Stimulated activated CD8-positive, alpha-beta memory T cell treated with anti-CD3 and anti-CD28 coated beads, Interleukin-15, amount 100 ng/mL, for 48 hours (primary cell): ENCODE measurements at regions not wholly inside any gene's neighbourhood (a gene's known extent, or its start where the extent isn't known, plus 50 kb on each side); places are given as distances from the start of the nearest gene placed in this dataset.

Experiments used
- DNase-seq, 2 donors: peaks; one replicate each; pipeline ENCODE4 v3.0.0-alpha.2; 2020; ENCODE audit warnings: low read depth in 2 of 2

DNA sequence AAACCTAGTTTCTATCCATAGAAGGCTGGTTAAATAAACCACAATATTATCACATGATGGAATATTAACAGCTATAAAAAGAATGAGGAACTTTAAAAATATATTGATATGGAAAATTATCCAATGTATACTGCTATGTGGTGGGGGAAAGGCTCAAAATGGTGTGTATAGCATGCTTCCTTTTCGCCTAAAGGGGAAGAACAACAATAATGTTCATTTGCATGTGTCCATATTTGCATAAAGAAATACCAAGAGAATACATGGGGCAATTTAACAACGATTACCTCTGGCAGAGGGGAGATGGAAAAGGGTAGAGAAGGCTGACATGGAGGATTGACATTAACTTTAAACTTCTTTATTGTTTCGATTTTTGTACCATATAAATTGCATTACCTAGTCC is 121.3 kb upstream of the PARP11 start:
- DNase-seq, result no peak

DNA sequence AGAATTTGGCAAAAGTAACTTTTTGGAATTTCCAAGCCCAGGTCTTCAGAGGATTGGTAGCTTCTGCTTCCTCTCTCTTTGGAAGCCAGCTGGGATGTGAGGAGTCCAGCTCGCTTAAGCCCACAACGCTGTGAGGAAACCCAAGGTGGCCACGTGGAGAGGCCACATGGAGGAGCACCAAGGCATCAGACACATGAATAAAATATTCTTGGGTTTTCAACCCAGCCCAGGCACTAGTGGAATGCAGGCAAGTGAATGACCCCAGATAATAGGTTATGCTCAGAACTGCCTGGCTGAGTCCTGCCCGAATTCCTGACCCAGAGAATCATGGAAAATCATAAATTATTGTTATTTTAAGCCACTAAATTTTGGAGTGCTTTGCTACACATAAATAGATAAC is 119.7 kb upstream of the PARP11 start:
- DNase-seq, result no peak

DNA sequence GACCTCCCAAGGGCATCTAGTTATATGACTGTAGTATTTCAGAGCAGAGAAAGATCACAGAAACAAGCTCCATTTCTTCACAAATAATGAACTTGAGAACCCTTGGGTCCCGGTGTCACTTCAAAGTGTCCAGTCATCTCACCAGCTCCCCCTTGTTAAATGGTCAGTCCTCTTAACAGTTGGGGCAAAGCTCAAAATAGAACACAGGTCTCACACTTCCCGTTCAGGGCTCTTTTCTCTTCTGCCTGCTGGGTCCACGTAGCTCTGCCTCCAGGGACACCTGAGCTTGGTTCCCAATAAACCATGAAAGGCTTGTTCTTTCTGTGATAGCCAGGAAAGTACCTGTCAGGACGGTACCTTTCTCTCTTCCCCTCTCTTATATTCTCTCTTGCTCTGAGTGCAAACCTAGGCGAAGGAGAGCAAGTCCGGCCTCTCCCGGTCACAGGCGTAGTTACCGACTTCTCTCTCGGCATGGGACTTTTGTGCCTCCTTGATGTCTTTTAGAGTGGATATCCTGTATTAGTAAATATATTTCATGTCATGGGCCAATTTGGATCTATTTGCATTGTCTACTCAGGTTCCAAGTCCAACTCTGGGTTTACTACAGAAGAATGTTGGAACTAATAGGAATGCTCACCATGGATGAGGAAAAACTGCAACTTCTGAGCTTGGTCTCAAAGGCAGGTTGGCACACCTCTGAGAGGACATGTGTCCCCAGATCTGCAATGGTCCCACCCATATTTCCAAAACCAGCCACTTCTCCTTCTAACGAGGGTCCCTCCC is 118.8 kb upstream of the PARP11 start:
- DNase-seq, result no peak

DNA sequence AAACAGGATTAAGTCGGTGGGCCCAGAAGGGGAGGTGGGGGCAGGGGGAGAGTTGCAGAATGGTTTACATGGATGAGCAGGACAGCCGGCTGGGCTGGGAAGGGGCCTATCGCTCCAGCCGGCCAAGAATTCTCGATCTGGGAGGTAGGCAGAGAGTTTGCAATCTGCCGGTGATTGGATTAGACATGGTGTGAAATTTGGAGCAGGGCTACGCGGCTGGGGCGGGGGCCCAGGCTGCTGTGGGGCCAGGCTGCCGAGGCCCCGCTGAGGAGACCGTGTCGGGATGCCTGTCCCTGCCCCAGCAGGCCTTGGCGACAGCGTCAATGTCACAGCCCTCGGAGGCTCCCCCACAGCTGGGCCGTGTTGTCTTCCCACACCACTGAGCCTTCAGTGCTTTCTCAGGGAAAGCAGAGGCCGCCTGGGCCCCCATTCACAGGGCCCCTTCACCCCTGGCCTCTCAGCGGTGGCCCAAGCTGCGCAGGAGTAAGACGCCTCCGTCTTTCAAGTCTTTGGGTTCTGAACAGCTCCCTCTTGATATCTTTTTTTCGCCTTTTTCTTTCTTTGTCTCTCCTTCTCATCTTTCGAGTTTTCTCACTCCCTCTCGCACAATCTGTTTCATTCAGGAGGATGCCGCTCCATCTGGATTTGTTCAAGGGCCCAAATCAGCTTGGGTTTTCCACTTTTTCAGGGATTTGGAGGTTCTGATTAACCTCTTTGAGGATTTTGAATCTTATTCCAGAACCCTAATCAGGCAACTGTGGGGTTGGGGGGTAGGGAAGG is 117.5 kb upstream of the PARP11 start:
- DNase-seq, result no peak

DNA sequence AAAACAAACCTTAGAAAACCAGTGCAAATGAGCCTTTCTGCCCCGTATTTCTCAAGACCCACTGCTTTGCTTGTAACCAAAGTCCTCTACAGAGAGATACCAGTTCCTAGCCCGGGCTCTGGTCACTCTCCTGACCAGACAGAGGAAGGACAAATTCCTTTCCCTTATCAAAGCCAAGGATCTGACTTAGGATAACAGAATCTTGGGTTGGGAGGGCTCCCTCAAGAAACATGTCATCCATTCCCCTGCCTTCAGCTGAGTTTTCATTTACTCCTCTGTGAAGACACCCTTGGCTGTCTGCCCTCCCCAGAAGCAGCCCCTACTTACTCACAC is 116.0 kb upstream of the PARP11 start:
- no peak for DNase-seq

DNA sequence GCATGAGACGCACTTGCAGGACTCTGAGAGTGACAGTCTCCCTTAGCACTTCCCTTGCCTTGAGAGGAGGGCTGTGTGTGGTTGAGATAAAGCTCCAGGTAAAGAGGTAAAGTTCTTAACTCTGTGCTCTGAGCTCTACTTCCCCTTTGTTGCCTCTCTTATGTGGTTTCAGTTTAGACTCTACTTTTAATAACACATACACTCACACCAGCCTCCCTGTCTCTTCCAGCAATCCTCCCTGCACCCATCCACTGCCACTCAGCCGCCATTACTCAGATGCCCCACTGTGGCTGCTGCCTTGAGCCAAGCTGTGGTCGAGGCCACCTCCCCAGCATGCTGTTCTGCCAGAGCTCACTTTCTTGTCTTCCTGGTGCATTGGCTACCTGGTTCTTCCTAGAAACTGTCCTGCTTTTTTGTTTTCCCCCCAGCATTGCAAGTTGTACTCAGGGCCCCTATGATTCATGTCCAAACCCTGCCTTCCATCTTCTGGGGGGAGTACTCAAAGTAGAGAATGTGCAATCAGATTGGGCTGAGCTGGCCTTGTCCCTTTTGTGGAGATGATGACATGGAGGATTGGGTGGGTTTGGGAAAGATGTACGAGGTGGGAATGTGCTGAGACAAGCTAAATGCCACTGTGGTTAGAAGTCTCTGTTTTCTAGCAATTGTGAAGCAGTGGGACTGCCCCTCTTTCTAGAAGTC is 115.5 kb upstream of the PARP11 start:
- DNase-seq, result no peak

DNA sequence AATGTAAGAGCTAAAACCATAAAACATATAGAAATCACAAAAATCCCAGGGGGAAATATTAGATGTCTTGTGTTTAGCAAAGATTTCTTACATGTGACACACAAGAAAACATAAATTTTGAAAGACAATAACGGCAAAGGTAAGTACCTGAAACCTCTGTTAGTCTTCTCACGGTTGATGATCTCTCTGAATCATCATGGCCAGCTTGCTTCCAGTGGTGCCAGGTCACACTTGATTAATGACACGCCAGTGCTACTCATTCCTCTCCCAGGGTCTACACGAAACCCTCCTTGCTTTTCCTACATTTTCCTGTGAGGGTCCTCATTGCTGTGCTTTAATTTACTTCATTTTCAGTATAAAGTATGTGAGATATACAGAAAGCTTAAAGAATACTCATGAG is 114.4 kb upstream of the PARP11 start:
- DNase-seq, result no peak

DNA sequence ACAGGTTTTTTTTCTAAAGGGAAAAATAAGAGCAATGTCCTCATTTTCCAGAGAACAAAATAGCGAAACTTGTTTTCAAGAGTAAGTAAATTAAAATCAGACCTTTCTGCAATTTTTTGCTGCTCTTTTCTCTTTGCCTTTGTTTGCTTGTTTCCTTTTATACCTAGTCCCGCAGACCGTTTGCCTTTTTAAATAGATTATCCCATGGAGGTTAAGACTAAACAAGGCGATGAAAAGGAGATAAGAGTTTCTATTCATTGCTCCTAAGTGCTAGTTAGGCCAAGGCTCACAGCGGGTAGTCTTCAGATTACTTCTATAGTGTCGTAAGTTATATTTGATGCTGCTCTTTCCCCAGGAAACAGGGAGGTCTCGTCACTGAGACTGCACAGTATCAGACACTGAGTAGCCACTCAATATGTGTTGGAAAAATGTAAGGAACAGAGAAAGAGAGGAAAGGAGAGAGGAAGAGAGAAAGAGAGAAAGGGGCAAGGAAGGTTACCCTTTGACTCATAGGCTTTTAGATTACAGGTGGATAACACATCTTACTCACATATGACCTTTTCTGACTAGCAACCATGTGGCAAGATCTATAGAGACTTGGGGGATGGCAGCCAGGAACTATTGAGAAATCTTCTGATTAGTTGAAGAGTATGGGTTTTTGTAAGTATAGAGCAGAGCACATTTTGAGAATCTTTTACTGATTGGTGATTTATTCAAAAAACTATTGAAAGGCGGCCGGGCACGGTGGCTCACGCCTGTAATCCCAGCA is 107.5 kb upstream of the PARP11 start:
- no peak for DNase-seq

DNA sequence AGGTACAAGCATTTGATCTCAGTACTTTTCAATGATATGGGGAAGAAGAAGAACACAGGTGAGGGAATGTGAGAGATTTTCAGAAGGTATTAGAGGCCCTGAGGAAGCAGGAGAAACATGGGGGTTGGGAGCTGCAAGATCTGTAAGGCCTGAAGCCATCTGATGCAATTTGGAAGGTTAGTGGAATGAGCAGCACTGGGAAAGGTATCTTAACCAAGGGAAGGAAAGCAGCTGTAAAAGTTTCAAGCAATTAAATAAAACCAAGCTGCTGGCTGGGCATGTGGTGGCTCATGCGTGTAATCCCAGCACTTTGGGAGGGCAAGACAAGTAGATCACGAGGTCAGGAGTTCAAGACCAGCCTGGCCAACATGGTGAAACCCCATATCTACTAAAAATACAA is 104.4 kb upstream of the PARP11 start:
- no peak for DNase-seq

DNA sequence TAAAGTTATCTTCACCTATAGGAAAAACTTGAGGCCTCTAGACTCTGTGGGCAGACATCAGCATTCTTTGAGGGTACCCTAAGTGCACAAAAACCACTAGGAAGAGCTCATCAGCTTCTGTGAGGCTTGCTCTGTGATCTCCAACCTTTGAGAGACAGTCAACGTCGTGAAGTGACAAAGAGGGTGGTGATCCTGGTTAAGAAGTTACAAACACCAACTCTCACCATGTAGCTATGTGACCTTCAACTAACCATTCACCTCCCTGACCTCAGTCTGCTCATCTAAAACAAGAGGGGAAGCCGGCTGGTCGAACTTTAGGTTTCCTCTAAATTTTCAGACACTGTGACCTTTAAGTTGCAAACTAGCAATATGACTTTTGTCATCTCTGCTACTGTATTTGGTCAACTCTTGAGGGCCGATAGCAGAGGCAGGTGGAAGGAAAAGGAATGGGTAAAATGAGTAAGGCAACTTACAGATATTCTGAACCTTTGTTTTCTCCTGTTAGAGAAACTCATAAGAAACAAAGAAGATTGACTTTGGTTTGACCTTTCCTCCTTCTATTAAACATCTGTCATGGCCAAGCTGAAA is 103.2 kb upstream of the PARP11 start:
- peak in 1 of 2 donors; percentile 23 for DNase-seq

DNA sequence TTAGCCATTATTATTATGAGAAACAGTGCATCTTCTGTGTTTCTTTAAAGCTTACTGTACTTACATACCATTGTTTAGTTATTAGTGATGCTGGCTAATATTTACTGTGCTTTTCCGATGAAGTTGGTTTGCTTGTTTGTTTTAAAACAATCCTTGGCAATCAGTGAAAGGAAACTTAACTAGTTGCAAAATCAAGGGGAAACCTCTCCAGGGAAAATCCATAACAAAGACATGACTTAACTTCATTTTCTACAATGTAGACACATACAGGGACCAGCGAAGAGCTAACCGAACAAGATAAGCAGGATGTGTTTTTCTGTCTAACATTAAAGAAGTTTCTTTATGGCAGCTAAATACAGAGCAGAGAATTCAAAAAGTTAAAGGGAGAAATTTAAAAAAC is 102.5 kb upstream of the PARP11 start:
- no peak for DNase-seq

DNA sequence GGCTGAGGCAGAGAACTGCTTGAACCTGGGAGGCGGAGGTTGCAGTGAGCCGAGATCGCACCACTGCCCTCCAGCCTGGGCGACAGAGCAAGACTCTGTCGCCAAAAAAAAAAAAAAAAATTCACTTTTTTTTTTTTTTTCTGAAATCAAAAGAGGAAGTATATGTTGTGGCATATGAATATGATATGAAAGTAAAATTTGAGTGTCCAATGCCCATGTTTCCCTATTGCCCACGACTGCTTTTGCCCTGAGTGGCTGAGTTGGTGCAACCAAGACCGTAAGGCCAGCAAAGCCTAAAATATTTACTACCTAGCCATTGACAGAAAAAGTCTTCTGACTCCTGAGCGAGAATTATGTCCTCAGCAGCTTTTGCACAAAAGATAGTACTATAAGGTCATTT is 101.7 kb upstream of the PARP11 start:
- no peak for DNase-seq

DNA sequence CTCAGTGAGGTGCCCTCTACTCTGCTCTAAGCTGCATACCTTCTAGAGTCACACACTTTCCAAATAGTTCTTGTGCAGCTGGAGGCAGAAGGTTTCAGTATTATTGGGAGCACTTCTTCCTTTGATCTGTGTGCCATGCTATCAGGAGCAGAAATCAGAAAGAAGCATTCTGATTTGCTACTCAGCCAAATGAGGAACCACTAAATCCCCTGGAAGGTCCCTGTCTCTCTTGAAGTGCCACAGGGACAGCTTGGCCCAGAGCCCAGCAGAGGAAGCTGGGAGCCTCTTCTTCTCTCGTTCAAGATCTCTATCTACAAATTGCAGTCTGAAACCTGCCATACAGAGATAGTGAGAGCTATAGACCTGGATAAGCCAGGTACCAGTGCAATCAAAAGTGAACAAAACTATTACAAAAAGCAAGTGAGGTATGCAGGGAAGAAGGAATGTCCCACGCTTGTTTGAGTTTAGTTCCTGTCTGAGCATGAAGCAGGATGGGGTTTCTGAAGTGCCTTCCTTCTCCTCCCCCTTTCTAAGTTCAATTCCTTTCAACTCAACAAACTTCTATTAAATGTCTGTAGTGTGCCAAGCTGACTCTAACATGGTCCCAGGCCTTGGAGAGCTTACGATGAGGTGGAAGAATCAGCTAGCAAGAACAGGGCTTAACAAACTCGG is 100.9 kb upstream of the PARP11 start:
- DNase-seq, result no peak

DNA sequence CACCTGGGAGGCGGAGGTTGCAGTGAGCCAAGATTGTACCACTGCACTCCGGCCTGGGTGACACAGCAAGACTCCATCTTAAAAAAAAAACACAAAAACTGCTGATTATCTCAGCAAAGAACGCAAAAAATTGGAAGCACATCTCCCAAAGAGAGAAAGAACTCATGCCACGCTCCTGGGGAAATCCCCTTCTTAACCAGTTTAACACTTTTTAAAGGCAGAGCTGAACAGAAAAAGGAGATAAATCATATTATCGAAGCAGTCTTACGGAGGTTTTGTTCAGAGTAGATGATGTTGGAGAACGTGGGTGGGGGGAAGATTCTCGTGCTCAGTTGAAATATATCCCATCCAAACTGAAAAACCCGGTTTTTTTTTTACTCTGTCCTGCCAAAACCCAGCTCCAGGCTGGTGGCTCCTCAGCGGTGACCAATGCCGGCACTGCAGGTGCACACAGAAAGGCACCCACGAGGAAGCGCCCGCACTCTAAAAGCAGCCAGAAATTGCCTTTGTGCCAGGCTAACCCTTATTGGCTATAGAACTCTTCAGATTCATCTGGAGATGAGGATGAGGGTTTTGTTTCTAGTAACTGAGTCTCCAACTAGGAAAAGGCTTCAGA is 100.2 kb upstream of the PARP11 start:
- DNase-seq, result no peak

DNA sequence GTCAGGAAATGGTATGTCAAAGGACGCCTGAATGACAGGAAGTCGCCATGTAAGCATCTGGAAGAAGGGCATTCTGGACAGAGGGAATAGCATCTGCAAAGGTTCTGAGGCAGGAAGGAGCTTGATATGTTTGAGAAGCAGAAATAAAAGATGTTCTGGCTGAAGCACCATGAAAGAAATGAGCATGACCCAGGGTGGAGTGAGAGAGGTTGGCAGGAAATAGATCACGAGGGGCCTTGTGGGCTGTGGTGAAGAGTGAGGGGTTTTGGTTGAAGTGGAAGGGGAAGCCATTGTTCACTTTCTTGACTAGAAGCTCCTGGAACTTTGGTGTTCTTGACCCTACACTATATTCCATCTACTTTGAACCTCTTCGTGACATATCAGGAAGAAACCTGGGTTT is 99.4 kb upstream of the PARP11 start:
- no peak for DNase-seq

DNA sequence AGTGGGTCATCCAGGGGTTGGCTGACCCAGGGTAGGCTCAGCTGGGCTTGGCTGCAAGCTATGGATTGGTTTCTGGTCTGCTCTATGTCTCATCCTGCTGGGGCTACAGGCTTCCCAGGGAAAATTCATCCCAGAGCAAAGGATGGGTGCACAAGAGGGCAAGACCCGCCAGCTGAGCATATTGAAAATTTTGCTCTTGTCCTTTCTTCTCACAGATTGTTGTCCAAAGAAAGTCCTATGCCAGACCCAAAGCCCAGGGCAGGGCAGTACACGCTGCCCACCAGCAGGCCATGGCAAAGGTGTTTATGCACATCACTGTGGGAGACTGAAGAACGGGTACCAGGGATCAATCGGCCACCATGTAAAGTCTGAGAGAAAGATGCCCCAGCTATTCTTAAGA is 95.3 kb upstream of the PARP11 start:
- no peak for DNase-seq

DNA sequence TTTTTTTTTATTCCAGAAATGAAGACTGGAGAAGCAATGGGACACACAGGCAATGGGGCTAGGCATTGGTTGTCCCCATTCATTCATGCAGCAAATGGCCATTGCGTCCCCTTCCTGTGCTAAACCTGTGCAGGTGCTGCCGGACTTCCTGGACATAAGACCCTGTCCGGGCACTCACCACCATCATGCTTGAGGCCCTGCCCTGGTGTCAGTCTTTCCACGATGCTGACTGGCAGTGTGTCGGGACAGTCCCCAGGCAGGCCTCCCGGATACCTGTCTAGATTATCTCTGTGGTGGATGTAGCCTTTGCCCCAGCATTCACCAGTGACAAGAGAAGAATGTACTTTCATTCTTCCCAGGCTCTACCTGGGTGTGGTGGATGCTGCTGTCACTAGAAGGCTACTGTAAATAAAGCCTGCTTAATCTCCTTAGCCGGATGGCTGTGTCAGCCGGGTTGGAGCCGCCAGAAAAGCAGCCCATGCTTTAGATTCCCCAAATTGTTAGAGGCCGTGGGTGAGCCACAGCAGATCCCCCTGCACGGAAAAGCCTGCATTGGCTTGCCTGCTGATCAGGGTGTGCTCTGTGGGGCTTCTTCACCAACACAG is 94.5 kb upstream of the PARP11 start:
- DNase-seq, result no peak

DNA sequence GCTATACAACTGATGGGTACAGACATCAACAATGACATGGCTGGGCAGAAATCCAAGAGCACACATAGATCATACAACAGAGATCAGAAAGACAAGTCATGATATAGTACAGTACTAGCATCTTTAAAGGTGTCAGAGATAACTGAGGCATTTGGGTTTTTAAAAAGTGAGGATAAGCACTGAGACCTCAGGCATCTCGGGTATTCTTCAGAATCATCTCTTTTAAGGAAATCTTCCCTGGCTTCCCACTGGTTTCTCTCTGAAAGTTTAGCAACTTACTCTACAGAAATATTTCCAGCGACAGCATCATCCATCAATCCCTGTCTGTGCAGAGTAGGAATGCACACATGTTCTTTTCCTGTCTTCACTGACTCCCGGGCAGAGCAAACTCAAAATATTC is 93.2 kb upstream of the PARP11 start:
- DNase-seq, result no peak

DNA sequence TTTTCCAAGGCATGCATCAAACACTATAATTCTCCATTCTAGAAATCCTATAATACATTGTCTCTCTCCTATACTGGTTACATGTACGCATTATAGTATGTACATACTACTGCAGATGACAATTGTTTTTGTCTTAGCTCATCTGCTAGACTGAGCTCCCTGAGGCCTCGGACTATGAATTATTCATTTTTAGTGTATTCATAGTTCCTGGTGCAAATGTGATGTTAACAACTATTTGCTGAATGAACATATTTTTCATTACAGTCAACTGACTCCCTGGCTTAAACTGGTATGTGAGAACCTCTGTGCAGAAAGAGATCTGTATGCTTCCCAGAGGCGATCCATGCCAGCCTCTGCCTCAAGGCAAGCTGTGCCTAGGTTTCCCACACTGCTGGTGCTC is 91.8 kb upstream of the PARP11 start:
- DNase-seq, result no peak

DNA sequence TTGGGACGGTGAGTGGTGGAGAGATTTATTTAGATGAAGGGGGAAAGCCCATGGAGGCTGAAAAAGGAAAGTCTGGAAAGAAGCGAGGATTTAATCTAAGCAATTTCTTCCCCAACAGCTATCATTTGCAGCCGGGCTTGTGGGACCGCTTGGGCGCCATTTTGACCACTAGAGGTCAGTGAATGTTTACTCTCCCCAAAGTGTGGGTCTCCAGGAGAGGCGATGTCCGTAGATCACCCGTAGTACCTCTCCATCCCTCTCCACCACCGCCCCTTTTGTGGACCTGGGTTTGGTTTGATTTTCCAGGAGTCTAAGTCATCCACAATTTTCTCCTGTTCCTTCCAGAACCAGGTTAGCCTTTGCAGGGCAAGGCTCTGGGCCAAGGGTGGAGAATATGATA is 91.2 kb upstream of the PARP11 start:
- DNase-seq, result no peak
